ENCODE measurements at regions not wholly inside any gene's neighbourhood (a gene's known extent, or its start where the extent isn't known, plus 50 kb on each side); places are given as distances from the start of the nearest gene placed in this dataset.

- Histone ChIP-seq H3K79me2 (ENCODE audit: control insufficient read depth, insufficient read depth, low read length) (no peaks in the 10 kb centered on the region), H3K9me1 (replicated peaks; ENCODE audit: control insufficient read depth, extremely low read depth, insufficient read depth, low read length) (no peaks in the 10 kb centered on the region), H3K27ac (ENCODE audit: insufficient read depth, low read depth, low read length) (no peak overlapping the region), H3K9ac (replicated peaks; ENCODE audit: extremely low read depth, insufficient read depth, low read length) (no peak overlapping the region), H3K4me3 (replicated peaks in 1 of 3; ENCODE audit: insufficient read depth in 1 of 3, low read depth in 1 of 3, low read length in 3 of 3) (no peak overlapping the region), H3K9me3 (replicated peaks; ENCODE audit: control insufficient read depth, insufficient read depth, low read length) (no peaks in the 10 kb centered on the region), H2AFZ (ENCODE audit: low read depth, low read length) (no peak overlapping the region), H3K4me1 (ENCODE audit: control insufficient read depth, extremely low read depth, insufficient read depth, low read length) (no peaks in the 10 kb centered on the region), H4K20me1 (replicated peaks; ENCODE audit: control insufficient read depth, extremely low read depth, insufficient read depth, low read length) (no peaks in the 10 kb centered on the region), H3K4me2 (ENCODE audit: insufficient read depth, low read length) (no peak overlapping the region), H3K36me3 (ENCODE audit: control insufficient read depth in 2 of 2, extremely low read depth in 1 of 2, insufficient read depth in 2 of 2, low read length in 2 of 2) (no peaks in the 10 kb centered on the region), H3K27me3 (ENCODE audit: control insufficient read depth in 2 of 2, insufficient read depth in 2 of 2, low read length in 2 of 2) (peaks cover 0 to 3% of the 10 kb centered on the region in 2 experiments)
- no TSS peak for BruUV-seq (replicated peaks)
- no peak for TF ChIP-seq JUN (IDR thresholded peaks at IDR 0.05; ENCODE audit: borderline replicate concordance, insufficient read depth, insufficient read length, low read depth)
- TF ChIP-seq POLR2A (IDR thresholded peaks at IDR 0.05; ENCODE audit: low read depth, low read length), result no peak
- no peak for TF ChIP-seq EZH2 (IDR thresholded peaks at IDR 0.05; ENCODE audit: borderline replicate concordance, low read depth, low read length, severe bottlenecking)
- TF ChIP-seq, protein P1, sequence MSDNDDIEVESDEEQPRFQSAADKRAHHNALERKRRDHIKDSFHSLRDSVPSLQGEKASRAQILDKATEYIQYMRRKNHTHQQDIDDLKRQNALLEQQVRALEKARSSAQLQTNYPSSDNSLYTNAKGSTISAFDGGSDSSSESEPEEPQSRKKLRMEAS (IDR thresholded peaks at IDR 0.05; ENCODE audit: insufficient read depth, insufficient read length), result no peak
- no peak for TF ChIP-seq POLR2AphosphoS5 (IDR thresholded peaks at IDR 0.05; ENCODE audit: insufficient read depth, low read depth, low read length)
- no peak for TF ChIP-seq CTCF (IDR thresholded peaks at IDR 0.05; ENCODE audit: extremely low read depth in 1 of 2, insufficient read depth in 1 of 2, low read depth in 1 of 2, low read length in 2 of 2)
- TF ChIP-seq FOS (IDR thresholded peaks at IDR 0.05; ENCODE audit: borderline replicate concordance, insufficient read depth, low read length), result no peak
- no peak for TF ChIP-seq MYC (IDR thresholded peaks at IDR 0.05; ENCODE audit: low read depth, low read length)
- no peak for TF ChIP-seq GATA2 (IDR thresholded peaks at IDR 0.05; ENCODE audit: insufficient read depth, insufficient read length, low read depth, low read length)
- intact Hi-C loops (cut with micrococcal nuclease) (no loop called here), dilution Hi-C loops (cut with MboI; ENCODE audit: extremely low pct_ligation_motif_present, low sequenced_read_pairs) (no loop called here)
- CTCF ChIA-PET, result interaction anchor here (0.7 to 13.7 kb wide), 5 partner anchors 9 to 411 kb away, joined by 3 to 251 read pairs (median 17); no protein-coding TSS in a partner anchor
- POLR2A ChIA-PET, result no interaction called here
- DNase-seq (ENCODE audit: low read depth, low spot score) (no peak), FAIRE-seq (no peak)
Observed at GRCh38 chr2:121086450-121086849, 198.6 kb downstream of the TFCP2L1 start.
